ENCODE measurements at regions not wholly inside any gene's neighbourhood (a gene's known extent, or its start where the extent isn't known, plus 50 kb on each side); places are given as distances from the start of the nearest gene placed in this dataset.

- TF ChIP-seq SIN3A (IDR thresholded peaks at IDR 0.05; ENCODE audit: low read depth) (no peak), JUND (IDR thresholded peaks at IDR 0.05) (no peak)
Measured at GRCh38 chr3:57004229-57004628, 56.2 kb upstream of the SPATA12 start (continued).

GRCh38 chr3:57003676-57004075, 56.8 kb upstream of the SPATA12 start:
- no TSS peak for BruUV-seq (replicated peaks)
- Histone ChIP-seq H3K27me3 (ENCODE audit: insufficient read depth, low read length) (no peaks in the 10 kb centered on the region), H3K4me3 (replicated peaks in 1 of 2; ENCODE audit: low read depth in 1 of 2, low read length in 2 of 2) (no peak overlapping the region), H3K4me2 (ENCODE audit: low read length) (no peak overlapping the region), H3K79me2 (ENCODE audit: insufficient read depth, low read length) (no peaks in the 10 kb centered on the region), H3K9ac (ENCODE audit: low read length) (no peak overlapping the region), H2AFZ (ENCODE audit: low read depth, low read length, poor library complexity, severe bottlenecking) (no peak overlapping the region), H3K36me3 (ENCODE audit: control insufficient read depth in 1 of 2, insufficient read depth in 2 of 2, low read length in 2 of 2) (peaks cover 0 to 4% of the 10 kb centered on the region in 2 experiments; a peak in 1 of 4 replicates), H3K4me1 (ENCODE audit: control insufficient read depth in 1 of 2, insufficient read depth in 2 of 2, low read length in 2 of 2) (peaks cover 35 to 36% of the 10 kb centered on the region in 2 experiments), H4K20me1 (ENCODE audit: insufficient read depth) (no peaks in the 10 kb centered on the region), H3K27ac (ENCODE audit: low read depth, low read length) (no peak overlapping the region), H3K9me2 (ENCODE audit: insufficient read depth) (no peaks in the 10 kb centered on the region), H3K9me3 (ENCODE audit: control insufficient read depth in 1 of 2, insufficient read depth in 1 of 2, low read depth in 1 of 2, low read length in 2 of 2) (no peaks in the 10 kb centered on the region)
- RAD21 ChIA-PET (ENCODE audit: low non-redundant PET in 1 of 2, low total read pairs in 2 of 2, uncharacterized antibody in 2 of 2, unreplicated experiment in 2 of 2), result interaction anchor here in 1 of 2 experiments (0.6 kb wide), 1 partner anchor 13 kb away, joined by 3 read pairs; no protein-coding TSS in a partner anchor
- intact Hi-C loops (cut with micrococcal nuclease), result no loop called here
- POLR2A ChIA-PET, result no interaction called here
- no peak for TF ChIP-seq CEBPB (IDR thresholded peaks at IDR 0.05; ENCODE audit: low read depth)
- CTCF ChIA-PET, result no interaction called here
- DNase-seq (ENCODE audit: low read depth, low spot score) (no peak), ATAC-seq (no peak)

- RAD21 ChIA-PET (ENCODE audit: low non-redundant PET in 1 of 2, low total read pairs in 2 of 2, uncharacterized antibody in 2 of 2, unreplicated experiment in 2 of 2), result no interaction called here
- DNase-seq (ENCODE audit: low read depth, low spot score), result no peak
- BruUV-seq (replicated peaks), result no TSS peak
Measured at GRCh38 chr3:57001356-57001755, 59.1 kb upstream of the SPATA12 start.

More at GRCh38 chr3:57001356-57001755, 59.1 kb upstream of the SPATA12 start:
- CTCF ChIA-PET, result no interaction called here
- POLR2A ChIA-PET, result no interaction called here
- intact Hi-C loops (cut with micrococcal nuclease), result no loop called here
- Histone ChIP-seq H3K4me2 (ENCODE audit: low read length) (no peak overlapping the region), H3K79me2 (ENCODE audit: insufficient read depth, low read length) (no peaks in the 10 kb centered on the region), H3K9me3 (ENCODE audit: control insufficient read depth in 1 of 2, insufficient read depth in 1 of 2, low read depth in 1 of 2, low read length in 2 of 2) (no peaks in the 10 kb centered on the region), H2AFZ (ENCODE audit: low read depth, low read length, poor library complexity, severe bottlenecking) (no peak overlapping the region), H3K27ac (ENCODE audit: low read depth, low read length) (no peak overlapping the region), H3K4me3 (replicated peaks in 1 of 2; ENCODE audit: low read depth in 1 of 2, low read length in 2 of 2) (no peak overlapping the region), H3K4me1 (ENCODE audit: control insufficient read depth in 1 of 2, insufficient read depth in 2 of 2, low read length in 2 of 2) (peaks cover 12 to 13% of the 10 kb centered on the region in 2 experiments), H4K20me1 (ENCODE audit: insufficient read depth) (no peaks in the 10 kb centered on the region), H3K27me3 (ENCODE audit: insufficient read depth, low read length) (no peaks in the 10 kb centered on the region), H3K9ac (ENCODE audit: low read length) (no peak overlapping the region), H3K9me2 (ENCODE audit: insufficient read depth) (no peaks in the 10 kb centered on the region), H3K36me3 (ENCODE audit: control insufficient read depth in 1 of 2, insufficient read depth in 2 of 2, low read length in 2 of 2) (peaks cover 0 to 4% of the 10 kb centered on the region in 2 experiments; a peak in 1 of 4 replicates)
- no peak for TF ChIP-seq TCF7L2 (IDR thresholded peaks at IDR 0.05; ENCODE audit: borderline replicate concordance, extremely low read depth, insufficient read depth, insufficient read length)
- no peak for TF ChIP-seq ZNF274 (IDR thresholded peaks at IDR 0.05; ENCODE audit: low read depth, low read length)
- no peak for TF ChIP-seq REST (IDR thresholded peaks at IDR 0.05; ENCODE audit: low read depth)
- no peak for TF ChIP-seq JUND (IDR thresholded peaks at IDR 0.05)
- TF ChIP-seq CBX3 (IDR thresholded peaks at IDR 0.05; ENCODE audit: low read depth), result no peak
- TF ChIP-seq ATF3 (IDR thresholded peaks at IDR 0.05), result no peak
- TF ChIP-seq ELF1 (IDR thresholded peaks at IDR 0.05; ENCODE audit: borderline replicate concordance, low read depth), result no peak
- TF ChIP-seq EGR1 (IDR thresholded peaks at IDR 0.05; ENCODE audit: low read depth), result no peak
- TF ChIP-seq CEBPB (IDR thresholded peaks at IDR 0.05; ENCODE audit: low read depth), result no peak
- no peak for TF ChIP-seq ZBTB33 (IDR thresholded peaks at IDR 0.05; ENCODE audit: extremely low read depth, insufficient replicate concordance, low read length)
- no peak for TF ChIP-seq POLR2AphosphoS5 (IDR thresholded peaks at IDR 0.05; ENCODE audit: low read depth, low read length)
- ATAC-seq, result no peak

Data from HCT116 (cell line).